ENCODE measurements at regions not wholly inside any gene's neighbourhood (a gene's known extent, or its start where the extent isn't known, plus 50 kb on each side); places are given as distances from the start of the nearest gene placed in this dataset.

DNA sequence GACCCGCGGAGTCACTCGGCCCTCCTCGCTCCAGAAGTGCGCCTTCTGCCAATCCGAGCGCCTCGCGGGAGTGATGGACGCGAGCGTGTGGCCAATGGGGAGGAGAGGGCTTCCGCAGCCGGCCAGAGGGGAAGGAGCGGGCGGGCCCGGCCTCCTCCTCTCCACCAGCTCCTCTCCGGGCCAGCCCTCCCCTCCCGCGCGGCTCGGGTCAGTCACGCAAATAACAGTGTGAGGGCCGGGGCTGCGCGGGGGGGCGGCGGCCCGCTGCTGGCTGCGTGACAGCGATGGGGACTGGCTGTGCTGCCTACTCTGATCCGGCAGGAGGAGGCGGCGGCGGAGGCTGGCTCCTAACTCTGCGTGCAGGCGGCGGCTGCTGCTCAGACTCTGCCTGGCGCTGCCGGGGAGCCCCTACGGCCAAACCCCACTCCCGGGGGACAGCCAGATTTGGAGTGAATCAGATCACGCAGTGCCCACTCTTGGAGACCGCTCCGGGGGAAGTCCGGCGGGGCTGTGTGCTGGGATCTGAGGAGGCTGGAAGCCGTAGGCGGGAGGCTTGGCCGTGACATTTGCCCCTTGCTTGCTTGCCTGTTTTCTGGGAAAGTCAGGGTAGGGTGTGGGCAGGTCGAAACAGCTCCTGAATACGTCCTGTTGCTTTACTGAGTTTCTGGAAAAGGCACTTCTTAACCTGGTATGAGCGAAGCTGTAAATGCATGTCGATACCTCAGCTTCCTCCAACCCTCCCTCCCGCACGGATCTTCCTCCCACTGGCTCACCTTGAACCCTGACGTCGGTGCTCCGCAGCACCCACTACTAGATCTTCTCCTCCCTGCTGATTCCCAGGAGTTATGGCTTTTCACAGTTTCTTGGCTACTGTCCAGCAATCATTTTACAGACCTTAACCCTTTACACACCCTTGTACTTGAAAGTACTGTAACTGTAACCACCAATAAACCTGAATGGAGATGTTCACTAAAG, 97.9 kb upstream of the SERTAD2 start (continued):
- TF ChIP-seq, protein P1, sequence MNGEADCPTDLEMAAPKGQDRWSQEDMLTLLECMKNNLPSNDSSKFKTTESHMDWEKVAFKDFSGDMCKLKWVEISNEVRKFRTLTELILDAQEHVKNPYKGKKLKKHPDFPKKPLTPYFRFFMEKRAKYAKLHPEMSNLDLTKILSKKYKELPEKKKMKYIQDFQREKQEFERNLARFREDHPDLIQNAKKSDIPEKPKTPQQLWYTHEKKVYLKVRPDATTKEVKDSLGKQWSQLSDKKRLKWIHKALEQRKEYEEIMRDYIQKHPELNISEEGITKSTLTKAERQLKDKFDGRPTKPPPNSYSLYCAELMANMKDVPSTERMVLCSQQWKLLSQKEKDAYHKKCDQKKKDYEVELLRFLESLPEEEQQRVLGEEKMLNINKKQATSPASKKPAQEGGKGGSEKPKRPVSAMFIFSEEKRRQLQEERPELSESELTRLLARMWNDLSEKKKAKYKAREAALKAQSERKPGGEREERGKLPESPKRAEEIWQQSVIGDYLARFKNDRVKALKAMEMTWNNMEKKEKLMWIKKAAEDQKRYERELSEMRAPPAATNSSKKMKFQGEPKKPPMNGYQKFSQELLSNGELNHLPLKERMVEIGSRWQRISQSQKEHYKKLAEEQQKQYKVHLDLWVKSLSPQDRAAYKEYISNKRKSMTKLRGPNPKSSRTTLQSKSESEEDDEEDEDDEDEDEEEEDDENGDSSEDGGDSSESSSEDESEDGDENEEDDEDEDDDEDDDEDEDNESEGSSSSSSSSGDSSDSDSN (CRISPR knock-in tag; IDR thresholded peaks at IDR 0.05), result peak; percentile 88
- TF ChIP-seq SYNCRIP (IDR thresholded peaks at IDR 0.05; ENCODE audit: insufficient read depth, low read depth, low read length) (no peak), NCOR1 (IDR thresholded peaks at IDR 0.05; ENCODE audit: borderline replicate concordance, low read length) (no peak), ZNF224 (CRISPR knock-in tag; IDR thresholded peaks at IDR 0.05) (peak; percentile 68; the same call in 1 of the 2 replicates), ZSCAN30 (CRISPR knock-in tag; IDR thresholded peaks at IDR 0.05) (no peak), ZNF552 (CRISPR knock-in tag; IDR thresholded peaks at IDR 0.05; ENCODE audit: borderline replicate concordance) (no peak; the same call in 1 of the 2 replicates), ZFY (CRISPR knock-in tag; IDR thresholded peaks at IDR 0.05) (peak; percentile 65; the same call in 1 of the 2 replicates), ZNF546 (CRISPR knock-in tag; conservative IDR thresholded peaks at IDR 0.05) (peak; percentile 54), CC2D1A (CRISPR knock-in tag; IDR thresholded peaks at IDR 0.05) (no peak), ZNF232 (CRISPR knock-in tag; IDR thresholded peaks at IDR 0.05; ENCODE audit: borderline replicate concordance) (no peak)
- TF ChIP-seq, protein P2, sequence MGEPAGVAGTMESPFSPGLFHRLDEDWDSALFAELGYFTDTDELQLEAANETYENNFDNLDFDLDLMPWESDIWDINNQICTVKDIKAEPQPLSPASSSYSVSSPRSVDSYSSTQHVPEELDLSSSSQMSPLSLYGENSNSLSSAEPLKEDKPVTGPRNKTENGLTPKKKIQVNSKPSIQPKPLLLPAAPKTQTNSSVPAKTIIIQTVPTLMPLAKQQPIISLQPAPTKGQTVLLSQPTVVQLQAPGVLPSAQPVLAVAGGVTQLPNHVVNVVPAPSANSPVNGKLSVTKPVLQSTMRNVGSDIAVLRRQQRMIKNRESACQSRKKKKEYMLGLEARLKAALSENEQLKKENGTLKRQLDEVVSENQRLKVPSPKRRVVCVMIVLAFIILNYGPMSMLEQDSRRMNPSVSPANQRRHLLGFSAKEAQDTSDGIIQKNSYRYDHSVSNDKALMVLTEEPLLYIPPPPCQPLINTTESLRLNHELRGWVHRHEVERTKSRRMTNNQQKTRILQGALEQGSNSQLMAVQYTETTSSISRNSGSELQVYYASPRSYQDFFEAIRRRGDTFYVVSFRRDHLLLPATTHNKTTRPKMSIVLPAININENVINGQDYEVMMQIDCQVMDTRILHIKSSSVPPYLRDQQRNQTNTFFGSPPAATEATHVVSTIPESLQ (CRISPR knock-in tag; conservative IDR thresholded peaks at IDR 0.05), result no peak
- TF ChIP-seq, protein P3, sequence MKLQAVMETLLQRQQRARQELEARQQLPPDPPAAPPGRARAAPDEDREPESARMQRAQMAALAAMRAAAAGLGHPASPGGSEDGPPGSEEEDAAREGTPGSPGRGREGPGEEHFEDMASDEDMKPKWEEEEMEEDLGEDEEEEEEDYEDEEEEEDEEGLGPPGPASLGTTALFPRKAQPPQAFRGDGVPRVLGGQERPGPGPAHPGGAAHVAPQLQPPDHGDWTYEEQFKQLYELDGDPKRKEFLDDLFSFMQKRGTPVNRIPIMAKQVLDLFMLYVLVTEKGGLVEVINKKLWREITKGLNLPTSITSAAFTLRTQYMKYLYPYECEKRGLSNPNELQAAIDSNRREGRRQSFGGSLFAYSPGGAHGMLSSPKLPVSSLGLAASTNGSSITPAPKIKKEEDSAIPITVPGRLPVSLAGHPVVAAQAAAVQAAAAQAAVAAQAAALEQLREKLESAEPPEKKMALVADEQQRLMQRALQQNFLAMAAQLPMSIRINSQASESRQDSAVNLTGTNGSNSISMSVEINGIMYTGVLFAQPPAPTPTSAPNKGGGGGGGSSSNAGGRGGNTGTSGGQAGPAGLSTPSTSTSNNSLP (IDR thresholded peaks at IDR 0.05; ENCODE audit: low read depth, low read length), result no peak
- TF ChIP-seq, protein P4, sequence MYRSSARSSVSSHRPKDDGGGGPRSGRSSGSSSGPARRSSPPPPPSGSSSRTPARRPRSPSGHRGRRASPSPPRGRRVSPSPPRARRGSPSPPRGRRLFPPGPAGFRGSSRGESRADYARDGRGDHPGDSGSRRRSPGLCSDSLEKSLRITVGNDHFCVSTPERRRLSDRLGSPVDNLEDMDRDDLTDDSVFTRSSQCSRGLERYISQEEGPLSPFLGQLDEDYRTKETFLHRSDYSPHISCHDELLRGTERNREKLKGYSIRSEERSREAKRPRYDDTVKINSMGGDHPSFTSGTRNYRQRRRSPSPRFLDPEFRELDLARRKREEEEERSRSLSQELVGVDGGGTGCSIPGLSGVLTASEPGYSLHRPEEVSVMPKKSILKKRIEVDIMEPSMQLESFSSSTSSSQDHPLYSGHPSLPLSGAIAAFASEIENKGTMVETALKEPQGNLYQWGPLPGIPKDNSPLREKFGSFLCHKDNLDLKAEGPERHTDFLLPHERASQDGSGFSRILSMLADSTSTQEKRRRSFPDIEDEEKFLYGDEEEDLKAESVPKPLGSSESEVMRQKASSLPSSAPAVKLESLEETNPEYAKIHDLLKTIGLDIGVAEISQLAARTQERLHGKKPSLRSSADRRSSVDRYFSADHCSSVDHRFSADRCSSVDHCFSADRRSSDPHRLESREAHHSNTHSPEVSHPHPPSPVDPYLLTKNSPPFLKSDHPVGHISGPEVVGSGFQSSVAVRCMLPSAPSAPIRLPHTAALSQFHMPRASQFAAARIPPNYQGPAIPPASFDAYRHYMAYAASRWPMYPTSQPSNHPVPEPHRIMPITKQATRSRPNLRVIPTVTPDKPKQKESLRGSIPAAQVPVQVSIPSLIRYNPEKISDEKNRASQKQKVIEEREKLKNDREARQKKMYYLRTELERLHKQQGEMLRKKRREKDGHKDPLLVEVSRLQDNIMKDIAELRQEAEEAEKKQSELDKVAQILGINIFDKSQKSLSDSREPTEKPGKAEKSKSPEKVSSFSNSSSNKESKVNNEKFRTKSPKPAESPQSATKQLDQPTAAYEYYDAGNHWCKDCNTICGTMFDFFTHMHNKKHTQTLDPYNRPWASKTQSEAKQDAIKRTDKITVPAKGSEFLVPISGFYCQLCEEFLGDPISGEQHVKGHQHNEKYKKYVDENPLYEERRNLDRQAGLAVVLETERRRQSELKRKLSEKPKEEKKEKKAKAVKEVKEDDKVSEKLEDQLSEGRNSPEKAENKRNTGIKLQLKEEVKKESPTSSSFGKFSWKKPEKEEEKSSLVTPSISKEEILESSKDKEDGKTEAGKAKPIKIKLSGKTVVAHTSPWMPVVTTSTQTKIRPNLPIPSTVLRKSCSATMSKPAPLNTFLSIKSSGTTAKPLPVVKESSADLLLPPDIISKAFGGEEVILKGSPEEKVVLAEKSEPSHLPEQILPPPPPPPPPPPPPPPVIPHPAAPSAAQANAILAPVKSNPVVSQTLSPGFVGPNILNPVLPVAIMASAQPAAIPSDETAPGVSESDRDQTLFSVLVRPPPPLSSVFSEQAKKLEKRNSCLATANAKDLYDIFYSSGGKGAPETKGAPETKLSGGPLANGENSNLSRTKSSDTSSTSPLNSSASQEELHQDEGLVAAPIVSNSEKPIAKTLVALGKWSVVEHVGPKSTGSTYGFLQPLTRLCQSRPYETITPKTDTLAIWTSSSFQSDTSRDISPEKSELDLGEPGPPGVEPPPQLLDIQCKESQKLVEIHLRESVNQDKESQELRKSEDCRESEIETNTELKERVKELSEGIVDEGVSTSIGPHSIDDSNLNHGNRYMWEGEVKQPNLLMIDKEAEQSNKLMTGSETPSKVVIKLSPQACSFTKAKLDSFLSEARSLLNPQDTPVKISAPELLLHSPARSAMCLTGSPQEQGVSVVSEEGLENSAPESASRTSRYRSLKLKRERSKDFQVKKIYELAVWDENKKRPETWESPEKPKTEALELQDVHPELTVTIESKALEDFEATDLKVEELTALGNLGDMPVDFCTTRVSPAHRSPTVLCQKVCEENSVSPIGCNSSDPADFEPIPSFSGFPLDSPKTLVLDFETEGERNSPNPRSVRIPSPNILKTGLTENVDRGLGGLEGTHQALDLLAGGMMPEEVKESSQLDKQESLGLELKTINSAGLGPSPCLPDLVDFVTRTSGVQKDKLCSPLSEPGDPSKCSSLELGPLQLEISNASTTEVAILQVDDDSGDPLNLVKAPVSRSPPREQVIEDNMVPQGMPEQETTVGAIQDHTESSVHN (CRISPR knock-in tag; IDR thresholded peaks at IDR 0.05), result no peak

Data from HepG2 (cell line).